Stomach (tissue), 4 donors: ENCODE measurements at regions not wholly inside any gene's neighbourhood (a gene's known extent, or its start where the extent isn't known, plus 50 kb on each side); places are given as distances from the start of the nearest gene placed in this dataset.

Experiments used
- POLR2AphosphoS5 ChIP-seq, 3 donors: sonication (generic); formaldehyde crosslinking; IDR thresholded peaks; one replicate each; pipeline ENCODE4 v1.6.1; 2016; ENCODE audit warnings: antibody characterized with exemption in 3 of 3
- TF ChIP-seq, protein P1 (sequence below), 7 experiments: fragments of 450-650 bp in 4 of 7; fragments of 200-600 bp in 3 of 7; sonication (generic) in 3 of 7; IDR thresholded peaks; one replicate each; pipeline ENCODE4 v1.5.1; 2016 to 2019; ENCODE audit warnings: antibody characterized with exemption in 7 of 7, control low read depth in 2 of 7, mild to moderate bottlenecking in 1 of 7

DNA sequence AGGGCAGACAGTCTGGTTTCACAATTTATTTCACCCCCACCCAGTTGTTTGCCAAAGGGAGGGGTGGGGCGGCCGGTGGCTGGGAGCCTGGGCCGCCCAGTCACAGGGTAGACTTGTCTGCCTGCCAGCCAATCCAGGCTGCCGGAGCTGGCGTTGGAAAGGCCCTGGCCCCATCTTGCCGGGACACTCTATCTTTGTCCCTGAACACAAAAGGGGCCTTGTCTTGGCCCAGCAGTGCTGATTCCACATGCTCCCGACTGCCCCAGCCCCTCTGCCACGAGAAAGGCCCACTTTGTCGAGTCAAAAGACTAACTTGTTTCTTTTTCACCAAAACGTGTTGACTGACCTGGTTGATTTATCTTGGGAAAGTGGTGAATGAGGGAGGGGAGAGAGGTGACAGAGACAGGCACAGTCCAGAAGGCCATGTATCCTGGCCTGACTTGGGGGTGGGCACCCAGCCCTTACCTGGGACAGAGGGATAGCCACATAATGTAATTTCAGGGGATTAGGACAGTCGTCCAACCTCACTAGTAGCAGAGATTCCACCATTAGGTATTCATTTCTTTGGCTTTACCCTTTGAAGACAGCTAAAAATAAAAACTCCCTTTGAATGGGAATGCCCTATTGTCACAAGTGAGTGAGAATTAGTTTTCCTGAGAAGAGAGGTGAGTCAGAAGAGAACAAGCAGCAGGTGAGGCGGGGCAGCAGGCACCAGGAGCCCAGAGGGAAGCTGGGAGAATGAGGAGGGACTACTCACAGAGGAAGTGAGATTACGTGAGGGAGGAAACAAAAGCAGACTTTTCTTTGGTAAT lies 67.0 kb upstream of the SIRPA start:
- TF ChIP-seq POLR2AphosphoS5 (IDR thresholded peaks at IDR 0.05), result no peak
- TF ChIP-seq, protein P1, sequence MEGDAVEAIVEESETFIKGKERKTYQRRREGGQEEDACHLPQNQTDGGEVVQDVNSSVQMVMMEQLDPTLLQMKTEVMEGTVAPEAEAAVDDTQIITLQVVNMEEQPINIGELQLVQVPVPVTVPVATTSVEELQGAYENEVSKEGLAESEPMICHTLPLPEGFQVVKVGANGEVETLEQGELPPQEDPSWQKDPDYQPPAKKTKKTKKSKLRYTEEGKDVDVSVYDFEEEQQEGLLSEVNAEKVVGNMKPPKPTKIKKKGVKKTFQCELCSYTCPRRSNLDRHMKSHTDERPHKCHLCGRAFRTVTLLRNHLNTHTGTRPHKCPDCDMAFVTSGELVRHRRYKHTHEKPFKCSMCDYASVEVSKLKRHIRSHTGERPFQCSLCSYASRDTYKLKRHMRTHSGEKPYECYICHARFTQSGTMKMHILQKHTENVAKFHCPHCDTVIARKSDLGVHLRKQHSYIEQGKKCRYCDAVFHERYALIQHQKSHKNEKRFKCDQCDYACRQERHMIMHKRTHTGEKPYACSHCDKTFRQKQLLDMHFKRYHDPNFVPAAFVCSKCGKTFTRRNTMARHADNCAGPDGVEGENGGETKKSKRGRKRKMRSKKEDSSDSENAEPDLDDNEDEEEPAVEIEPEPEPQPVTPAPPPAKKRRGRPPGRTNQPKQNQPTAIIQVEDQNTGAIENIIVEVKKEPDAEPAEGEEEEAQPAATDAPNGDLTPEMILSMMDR (IDR thresholded peaks at IDR 0.05), result no peak
